GM06990 (cell line): ENCODE measurements at regions not wholly inside any gene's neighbourhood (a gene's known extent, or its start where the extent isn't known, plus 50 kb on each side); places are given as distances from the start of the nearest gene placed in this dataset.

Experiments used
- DNase-seq: peaks from one replicate; pipeline ENCODE4 v3.0.0-alpha.2; 2011; ENCODE audit not compliant: insufficient read length; ENCODE audit errors: extremely low read depth
- H3K27me3 ChIP-seq: replicated peaks from 2 replicates; pipeline ENCODE4 v1.6.0; 2011; ENCODE audit warnings: low read length; ENCODE audit not compliant: control insufficient read depth, insufficient read depth
- H3K36me3 ChIP-seq: 2 replicates; pipeline ENCODE4 v1.5.1; 2011; ENCODE audit warnings: low read length; ENCODE audit not compliant: control insufficient read depth, insufficient read depth
- H3K4me3 ChIP-seq: replicated peaks from 2 replicates; pipeline ENCODE4 v1.5.1; 2011; ENCODE audit warnings: low read depth, mild to moderate bottlenecking, control low read depth, low read length
- CTCF ChIP-seq: IDR thresholded peaks from 2 replicates; pipeline ENCODE4 v1.5.1; 2011; ENCODE audit warnings: low read length, control low read depth, mild to moderate bottlenecking, inconsistent platforms; ENCODE audit not compliant: insufficient read depth, poor library complexity, severe bottlenecking

- Histone ChIP-seq H3K4me3 (no peak overlapping the region), H3K36me3 (no peaks in the 10 kb centered on the region), H3K27me3 (no peaks in the 10 kb centered on the region)
- no peak for TF ChIP-seq CTCF
- DNase-seq = no peak
Observed at GRCh38 chr15:45906230-45906629, 271.4 kb downstream of the SQOR start.

GRCh38 chr15:45910671-45911070, 275.8 kb downstream of the SQOR start:
- Histone ChIP-seq H3K36me3 (no peaks in the 10 kb centered on the region), H3K27me3 (no peaks in the 10 kb centered on the region), H3K4me3 (no peak overlapping the region)
- DNase-seq = no peak
- no peak for TF ChIP-seq CTCF

GRCh38 chr15:45913451-45913850, 278.6 kb downstream of the SQOR start:
- Histone ChIP-seq H3K27me3 (no peaks in the 10 kb centered on the region), H3K4me3 (no peak overlapping the region), H3K36me3 (no peaks in the 10 kb centered on the region)
- DNase-seq = no peak
- no peak for TF ChIP-seq CTCF

- Histone ChIP-seq H3K4me3 (no peak overlapping the region), H3K27me3 (no peaks in the 10 kb centered on the region), H3K36me3 (no peaks in the 10 kb centered on the region)
- TF ChIP-seq CTCF = no peak
- no peak for DNase-seq
Observed at GRCh38 chr15:45914425-45914824, 279.6 kb downstream of the SQOR start.

GRCh38 chr15:45918839-45919238, 284.0 kb downstream of the SQOR start:
- Histone ChIP-seq H3K27me3 (no peaks in the 10 kb centered on the region), H3K36me3 (no peaks in the 10 kb centered on the region), H3K4me3 (no peak overlapping the region)
- TF ChIP-seq CTCF = no peak
- no peak for DNase-seq

GRCh38 chr15:45919806-45920205, 285.0 kb downstream of the SQOR start:
- no peaks in the 10 kb centered on the region for H3K36me3 ChIP-seq
- H3K27me3 ChIP-seq = no peaks in the 10 kb centered on the region
- no peak for TF ChIP-seq CTCF
- no peak overlapping the region for H3K4me3 ChIP-seq
- DNase-seq = no peak
